GM19452 (cell line): ENCODE measurements at regions not wholly inside any gene's neighbourhood (a gene's known extent, or its start where the extent isn't known, plus 50 kb on each side); places are given as distances from the start of the nearest gene placed in this dataset.

Source experiments
- ATAC-seq: cut with Tn5 transposase; IDR thresholded peaks from one replicate; pipeline ENCODE4 v1.9.1; 2021; ENCODE audit not compliant: unreplicated experiment

DNA sequence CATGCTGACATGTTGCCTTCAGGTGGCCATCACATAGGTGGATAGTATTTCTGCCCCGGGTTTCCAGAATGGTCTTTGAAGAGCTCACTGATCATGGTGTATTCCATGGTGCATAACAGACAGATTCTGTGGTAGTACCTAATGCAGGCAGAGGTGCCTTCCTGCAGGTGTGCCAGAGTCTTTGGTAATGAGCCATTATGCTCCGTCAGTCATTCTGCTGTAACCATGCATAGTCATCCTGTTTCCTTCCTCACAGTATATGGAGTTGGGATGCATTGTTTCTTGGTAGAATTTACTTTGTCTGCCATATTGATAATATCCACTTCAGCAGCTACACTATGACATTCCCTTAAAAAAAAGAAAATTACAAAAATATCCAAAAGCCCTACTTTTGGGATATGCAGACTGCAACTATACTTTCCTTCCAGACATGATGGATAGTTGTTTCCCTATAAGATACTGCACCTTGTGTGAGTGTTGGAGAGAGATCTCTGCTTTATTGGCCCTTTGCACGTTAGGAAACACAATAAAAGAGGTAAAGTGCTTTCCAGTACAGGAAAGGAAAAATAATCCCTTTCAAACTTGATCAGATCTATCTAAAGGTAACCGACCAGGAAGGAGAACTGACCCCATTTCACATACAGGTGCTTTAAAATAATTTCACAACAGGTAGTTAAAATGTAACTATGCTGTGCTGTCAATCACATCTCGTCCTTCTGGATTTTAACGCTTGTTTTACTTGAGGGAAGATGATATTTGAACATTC lies 537.5 kb upstream of the WWC1 start:
- ATAC-seq, result no peak

DNA sequence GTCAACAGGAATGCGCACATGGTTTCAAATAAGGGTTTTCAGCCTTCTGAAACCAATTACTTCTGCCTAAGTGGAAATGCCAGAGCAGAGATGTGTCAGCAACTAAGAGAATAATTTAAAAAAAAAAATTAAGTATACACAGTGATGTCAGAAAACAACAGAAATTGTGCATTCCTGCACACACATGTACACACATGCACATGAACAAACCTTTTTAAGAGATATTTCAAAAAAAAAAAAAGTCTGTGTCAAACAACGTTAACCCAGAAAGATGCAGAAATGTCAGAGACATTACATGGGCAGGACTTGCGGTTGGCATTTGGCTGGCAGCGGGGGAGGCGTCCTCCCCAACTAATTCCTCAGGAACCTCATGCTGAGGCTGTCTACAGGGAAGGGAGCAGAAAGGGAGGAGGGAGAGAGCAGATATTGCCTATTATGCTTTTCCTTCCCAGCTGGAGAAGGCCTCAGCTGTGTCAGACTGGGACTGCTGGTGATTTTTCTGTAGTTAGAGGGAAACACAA lies 536.9 kb upstream of the WWC1 start:
- no peak for ATAC-seq

DNA sequence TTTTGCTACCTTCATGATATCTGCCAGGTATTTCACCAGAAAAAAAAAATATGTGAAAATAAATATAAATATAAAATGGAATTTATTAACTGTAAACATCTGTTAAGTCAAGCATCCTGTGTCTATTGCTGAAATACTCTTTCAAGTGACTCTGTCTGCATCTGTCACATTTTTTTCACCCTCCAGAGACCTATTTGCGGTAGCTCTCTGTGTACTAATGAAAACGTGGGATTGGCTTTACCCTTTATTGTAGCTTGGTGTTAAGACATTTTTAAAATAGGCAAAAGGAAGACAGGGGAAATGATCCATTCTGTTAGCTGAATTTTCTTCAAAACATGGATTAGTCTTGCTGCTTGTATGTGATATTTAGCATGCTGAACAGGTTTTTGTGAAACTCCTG lies 536.0 kb upstream of the WWC1 start:
- no peak for ATAC-seq

DNA sequence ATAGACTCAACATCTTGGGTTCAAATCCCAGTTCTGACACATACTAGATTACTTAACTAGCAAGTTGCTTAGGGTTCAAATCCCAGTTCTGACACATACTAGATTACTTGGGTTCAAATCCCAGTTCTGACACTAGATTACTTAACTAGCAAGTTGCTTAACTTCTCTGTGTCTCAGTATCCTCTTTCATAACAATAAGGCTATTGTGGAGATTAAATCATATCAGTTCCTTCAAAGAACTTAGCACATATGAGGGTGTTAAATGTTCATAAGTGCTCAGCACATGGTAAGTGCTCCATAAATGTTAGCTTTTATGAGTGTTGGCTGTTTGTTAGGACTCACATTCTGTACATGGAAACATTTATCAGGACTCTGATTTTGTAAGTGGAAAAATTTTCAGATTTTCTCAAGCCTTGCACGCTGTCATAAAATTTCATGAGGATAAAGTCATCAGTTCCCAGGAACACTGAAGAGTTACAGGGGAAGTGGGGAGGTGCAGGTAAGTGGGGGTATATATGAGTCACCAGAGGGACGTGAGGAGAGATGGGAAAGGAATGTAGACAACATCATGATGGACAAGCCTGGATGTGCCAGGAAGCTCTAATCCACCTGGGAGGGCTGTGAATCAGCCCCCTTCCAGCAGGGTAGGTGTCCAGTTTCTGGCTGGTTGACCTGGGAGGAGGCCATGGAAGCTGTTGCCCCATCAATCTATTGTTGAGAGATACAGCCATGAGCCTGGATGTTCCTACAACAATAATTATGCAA lies 532.2 kb upstream of the WWC1 start:
- ATAC-seq, result no peak

DNA sequence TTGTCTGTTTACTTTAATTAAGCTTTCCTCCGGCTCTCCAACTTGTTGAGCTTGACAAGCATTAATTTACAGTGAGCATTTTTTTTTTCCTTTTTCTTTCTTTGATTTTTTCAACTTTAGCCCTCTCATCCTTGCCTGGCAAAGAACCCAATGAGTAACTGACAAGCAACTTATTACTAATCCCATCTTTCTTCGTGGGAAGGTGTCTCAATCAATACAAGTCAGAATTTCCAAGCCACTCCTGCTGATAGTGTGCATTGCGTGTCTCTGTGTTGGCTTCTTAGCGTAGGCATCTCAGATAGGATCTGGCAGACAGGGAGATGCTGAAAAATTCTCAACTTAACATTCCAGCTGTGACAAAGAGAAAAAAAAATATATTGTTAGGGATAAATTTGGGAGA lies 527.7 kb upstream of the WWC1 start:
- no peak for ATAC-seq

DNA sequence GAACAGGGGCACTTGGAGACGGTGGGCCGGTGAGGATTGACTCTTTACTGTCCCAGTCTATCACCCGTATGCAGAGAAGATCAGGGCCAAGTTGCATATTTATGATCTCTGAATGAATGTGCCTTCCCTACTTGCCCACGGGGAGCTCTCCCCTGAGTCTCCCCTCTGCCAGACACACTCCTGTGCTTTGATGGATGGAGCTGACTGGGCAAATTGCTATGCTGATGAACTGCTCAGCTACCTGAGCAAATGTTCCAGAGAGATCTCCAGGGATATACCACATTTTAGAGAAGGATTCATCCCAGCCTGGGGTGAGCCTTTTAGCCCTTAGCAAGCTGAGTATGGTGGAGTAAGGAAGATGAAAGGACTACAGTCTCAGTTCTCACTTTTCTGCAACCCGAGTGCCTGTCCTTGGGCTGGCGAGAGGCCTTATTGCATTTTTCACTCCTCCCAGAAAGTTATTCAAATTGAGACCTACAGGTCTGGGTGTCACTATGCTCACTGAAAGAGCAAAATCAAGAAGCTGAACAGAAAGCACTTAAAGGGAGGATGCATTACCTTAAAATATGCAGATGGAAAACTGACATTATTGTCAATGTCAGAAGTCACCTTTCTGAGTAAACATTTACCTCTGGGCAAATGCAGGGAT lies 526.7 kb upstream of the WWC1 start:
- no peak for ATAC-seq

DNA sequence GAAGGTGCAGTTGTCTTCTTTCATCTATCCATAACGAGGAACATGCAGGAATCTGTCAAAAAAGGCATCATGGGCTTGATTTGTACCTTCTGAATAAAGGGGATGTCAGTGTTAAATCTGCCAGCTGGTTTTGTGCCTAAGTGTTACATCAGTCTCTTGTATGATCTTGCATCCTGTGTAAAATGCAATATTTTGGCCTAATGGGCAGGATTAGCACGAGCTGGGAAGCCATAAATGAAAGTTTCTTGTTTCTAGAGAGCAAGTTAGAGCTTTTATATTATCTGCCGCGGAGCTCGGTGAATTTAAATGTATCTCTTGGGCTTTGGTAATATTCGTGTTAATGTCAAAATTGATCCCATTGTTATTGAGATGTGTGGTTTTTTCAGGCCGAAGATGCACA lies 526.1 kb upstream of the WWC1 start:
- no peak for ATAC-seq

DNA sequence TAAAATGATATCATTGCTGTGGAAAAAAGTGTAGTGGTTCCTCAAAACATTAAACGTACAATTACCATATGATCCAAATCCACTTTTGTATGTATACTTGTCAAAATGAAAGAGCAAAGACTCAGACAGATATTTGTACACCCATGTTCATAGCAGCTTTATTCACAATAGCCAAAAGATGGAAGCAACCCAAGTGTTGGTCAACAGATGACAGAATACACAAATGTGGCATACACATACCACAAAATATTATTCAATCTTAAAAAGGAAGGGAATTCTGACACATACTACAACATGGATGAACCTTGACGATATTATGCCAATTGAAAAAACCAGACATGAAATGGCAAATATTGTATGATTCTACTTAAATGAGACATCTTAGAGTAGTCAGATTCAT lies 524.5 kb upstream of the WWC1 start:
- ATAC-seq, result no peak

DNA sequence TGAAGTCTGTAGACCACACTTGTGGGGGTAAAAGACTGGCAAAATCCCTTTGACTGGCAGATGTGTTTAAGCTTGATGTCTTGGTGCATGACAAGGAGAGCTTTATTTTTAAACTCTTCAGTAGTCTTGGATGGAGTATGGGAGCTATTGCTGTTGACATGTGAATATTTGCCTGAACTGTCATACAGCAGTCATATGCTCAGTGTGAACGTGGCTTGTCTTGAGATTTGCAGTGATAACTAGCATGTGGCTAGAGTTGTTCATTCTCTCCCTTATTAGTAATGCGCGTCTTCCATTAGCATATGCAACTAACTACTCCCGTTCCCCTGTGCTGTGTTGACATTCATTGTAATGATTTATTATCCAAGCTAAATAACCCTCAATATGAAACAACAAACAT lies 523.6 kb upstream of the WWC1 start:
- ATAC-seq, result no peak

DNA sequence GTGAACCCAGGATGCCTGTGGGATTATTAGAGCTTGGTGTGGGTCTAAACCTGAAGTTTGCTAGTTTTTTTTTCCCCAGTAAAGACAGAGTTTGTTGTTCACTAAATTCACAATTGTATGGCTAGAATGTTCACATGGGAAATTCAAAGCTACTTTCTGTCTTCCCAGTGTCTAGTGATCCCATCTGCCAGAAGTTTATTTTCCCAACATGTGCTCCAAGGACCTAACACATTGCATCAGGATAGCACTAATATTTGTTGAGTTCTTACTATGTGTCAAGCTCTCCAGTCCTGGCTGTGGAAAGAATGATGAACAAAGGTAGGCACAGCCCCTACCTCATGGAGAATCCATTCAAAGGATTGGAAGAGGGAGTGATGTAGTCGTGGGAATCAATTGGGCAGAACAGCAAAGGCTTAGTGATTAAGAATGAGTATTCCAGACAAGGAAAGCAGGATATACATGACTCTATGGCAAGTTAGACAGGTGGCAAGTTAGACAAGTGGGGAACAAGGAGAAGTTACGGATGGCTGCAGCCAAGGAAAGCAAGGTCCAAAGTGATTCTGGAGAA lies 521.5 kb upstream of the WWC1 start:
- ATAC-seq, result no peak

DNA sequence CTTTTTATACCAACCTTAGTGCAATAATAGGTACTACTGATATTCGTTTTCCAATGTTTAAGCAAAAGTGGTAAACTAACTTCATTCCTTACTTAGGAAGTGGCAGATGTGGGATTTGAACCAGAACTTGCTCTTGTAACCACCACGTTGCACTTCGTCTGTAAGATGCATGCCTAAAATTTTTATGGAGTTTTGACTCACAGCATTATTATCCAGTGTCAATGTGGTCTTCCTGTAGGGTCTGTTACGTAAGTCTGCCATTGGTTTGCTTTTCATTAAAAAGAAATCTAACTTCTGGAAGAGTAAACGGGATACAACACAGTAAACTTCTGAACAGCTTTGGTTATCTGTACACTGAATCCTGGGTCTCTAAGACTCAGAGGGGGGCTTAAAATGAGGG lies 521.0 kb upstream of the WWC1 start:
- ATAC-seq, result no peak

DNA sequence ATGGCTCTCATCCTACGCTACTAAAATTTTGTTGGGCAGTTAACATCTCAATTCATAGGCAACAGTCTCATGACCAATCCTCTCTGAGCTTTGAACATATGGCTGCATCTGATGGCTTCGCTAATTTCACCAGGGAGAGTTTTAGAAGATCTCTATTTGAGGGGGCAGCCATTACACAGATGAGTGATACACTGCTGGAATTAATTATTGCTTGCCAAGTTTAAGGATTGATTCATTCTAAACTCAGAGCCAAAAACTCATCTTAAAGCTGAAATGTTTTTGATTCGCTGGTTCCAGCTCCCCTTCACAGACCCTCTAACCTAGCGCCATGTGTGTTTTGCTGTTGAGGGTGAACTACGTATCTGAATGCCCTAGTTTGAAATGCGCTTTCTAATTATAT lies 519.9 kb upstream of the WWC1 start:
- no peak for ATAC-seq

DNA sequence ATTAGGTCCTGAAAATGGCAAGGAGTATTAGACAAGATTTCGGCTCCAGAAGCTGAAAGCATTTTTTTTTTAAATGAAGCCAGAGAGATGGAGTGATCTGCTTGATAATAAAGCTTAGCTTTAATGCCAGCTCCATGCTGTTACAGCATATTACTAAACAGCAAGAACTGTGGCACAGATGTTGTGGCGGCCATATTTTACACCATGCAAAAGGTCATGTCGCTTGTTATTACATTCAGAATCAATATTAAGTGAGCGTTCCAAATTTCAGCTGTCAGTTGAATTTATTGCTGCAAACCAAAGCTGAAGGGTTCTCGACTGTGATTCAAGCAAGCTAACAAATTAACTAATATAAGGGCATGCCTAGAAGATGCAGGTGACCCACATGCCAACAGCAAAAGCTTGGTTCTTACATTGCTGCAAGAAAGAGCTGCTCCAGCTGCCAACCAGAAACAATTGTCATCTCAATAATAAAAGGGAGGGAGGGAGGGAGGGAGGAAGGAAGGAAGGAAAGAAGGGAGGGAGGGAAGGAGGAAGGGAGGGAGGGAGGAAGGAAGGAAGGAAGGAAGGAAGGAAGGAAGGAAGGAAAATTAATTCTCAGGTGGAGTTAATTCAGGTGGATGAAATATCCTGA lies 517.7 kb upstream of the WWC1 start:
- ATAC-seq, result no peak

DNA sequence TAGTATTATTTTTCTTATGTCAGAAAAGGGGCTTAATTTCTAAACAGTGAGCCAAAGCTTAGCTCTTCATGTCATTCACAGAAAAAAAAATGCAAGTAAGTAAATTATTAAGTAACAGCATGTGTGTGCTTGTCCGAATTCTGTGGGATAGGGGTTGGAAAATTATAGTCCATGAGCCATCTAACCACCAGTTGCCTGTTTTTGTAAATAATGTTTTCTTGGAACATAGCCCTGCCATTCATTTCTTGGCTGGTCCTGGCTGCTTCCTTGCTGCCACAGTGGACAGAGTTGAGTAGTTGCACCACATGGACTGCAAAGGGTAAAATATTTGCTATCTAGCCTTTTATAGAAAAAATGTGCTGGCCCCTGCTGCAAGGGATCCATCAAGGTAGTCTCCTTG lies 513.7 kb upstream of the WWC1 start:
- ATAC-seq, result no peak

DNA sequence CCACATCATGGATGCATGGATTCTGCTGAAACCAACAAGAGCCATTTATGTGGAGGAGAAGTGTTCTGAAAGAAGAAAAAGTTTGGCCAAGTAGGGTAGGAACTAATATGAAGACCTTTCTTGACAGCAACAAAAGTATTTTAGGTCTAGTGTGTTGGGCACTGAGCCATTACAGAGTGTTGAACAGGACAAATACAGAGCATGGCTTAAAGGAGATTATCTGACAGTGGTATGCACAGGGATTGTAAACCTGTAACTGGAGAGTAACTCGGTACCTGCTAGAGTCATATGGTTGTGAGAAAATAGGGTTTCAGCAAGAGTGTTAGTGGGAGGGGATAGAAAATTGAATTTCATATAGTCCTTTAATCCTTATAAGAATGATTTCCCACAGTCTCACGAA lies 513.2 kb upstream of the WWC1 start:
- ATAC-seq, result no peak

DNA sequence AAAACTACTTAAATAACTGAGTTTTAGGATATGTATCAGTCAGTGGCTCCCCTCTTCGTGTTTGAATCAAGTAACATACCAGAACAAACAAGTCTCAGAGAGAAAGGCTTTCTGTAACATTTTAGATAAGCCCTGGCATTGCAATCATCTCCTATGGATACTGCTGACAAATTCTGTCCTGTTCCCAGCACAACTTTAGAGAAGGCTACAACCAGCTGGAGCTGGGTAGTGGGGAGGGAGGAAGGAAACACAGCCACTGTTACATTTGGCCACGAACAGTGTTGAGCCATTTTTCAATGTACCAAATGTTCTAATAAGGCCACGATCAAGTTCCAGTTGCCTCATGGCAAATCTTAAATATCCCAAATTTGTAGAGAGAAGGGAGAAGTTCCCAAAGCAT lies 511.8 kb upstream of the WWC1 start:
- ATAC-seq, result no peak

DNA sequence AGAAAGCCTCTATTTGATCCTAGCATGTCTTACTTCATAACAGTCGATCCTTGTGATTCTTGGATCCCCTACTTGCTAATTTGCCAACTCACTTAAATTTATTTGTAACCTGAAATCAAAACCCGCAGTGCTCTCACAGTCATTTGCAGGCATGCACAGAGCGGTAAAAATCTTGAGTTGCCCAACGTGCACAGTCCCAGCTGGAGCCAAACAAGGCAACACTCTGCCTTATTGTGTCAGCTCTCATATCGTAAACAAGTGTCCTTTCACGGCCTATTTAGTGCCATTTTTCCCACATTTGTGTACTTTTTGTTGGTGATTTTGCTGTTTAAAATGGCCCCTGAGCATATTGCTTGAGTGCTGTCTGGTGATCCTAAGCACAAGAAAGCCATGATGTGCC lies 511.3 kb upstream of the WWC1 start:
- ATAC-seq, result no peak

DNA sequence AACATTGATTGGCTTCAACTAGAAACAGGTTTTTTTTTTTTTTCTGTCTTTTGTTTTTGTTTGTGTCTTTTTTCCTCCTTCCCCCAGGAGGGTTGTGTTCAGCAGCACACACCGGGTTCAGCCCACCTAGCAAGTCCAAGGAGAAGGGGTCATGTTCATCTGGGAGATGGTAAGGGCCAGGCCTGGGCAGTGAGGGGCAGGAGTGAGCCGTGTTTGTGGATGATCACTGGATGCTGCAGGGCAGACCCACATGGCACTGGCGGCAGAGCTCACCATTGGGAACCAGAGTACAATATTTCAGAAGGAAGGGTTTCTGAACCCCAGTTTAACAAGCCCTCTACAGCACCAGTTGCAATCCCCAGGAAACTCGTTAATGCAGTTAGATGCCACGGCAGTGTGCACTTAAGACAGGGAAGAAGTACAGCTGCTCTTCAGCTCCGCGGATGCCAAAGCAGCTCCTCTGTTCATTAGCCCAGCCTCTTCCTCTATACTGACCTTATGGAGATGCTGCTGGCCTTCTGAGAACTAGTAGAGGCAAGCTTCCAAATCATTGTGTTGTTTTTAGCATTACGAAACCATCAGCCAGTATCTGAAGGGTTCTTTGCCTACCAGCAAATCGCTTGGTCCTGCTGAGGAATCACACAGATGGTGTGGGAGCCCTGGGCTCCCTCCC lies 508.2 kb upstream of the WWC1 start:
- no peak for ATAC-seq

DNA sequence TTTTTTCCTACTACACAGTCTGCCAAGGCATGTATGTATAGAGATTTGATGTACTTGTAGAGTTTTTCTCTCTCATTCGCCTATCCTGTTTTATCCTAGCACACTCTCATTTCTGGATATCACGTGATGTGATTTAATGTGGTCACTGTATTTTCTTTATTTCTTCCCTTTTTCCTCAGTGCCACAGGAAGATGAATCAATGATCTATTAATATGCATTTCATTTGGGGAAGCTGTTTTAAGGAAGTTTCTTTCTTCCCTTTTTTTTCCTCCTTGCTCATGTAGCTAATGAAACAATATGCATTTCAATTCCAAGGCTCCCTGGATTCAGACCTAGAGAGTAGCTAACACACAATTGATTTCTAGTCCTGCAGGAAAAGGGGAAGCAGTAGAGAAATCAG lies 506.3 kb upstream of the WWC1 start:
- ATAC-seq, result no peak

DNA sequence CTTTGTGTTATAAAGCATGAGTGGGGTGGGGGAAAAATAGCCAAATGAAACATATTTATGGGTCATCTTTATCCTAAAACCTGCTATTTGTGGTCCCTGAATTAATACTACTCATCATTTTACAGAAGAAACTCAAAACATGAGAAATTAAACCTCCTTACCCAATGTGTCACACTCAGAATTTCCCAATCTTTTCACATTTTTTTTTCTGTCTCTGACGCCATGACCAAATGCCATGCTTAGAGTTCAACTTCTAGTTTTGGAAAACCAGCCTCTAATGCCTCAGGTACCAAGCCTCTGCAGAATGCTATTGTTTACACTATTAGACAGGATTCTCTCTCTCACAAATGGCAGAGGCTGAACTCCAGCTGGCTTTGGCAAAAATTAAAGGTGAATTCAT lies 505.5 kb upstream of the WWC1 start:
- no peak for ATAC-seq
